Brain microvascular endothelial cell (primary cell): ENCODE measurements at regions not wholly inside any gene's neighbourhood (a gene's known extent, or its start where the extent isn't known, plus 50 kb on each side); places are given as distances from the start of the nearest gene placed in this dataset.

Experiments used
- DNase-seq: peaks from one replicate; pipeline ENCODE4 v3.0.0-alpha.2; 2020
- H3K27ac ChIP-seq: fragments of 250-450 bp; sonication (Bioruptor Pico); 2 replicates; pipeline ENCODE4 v1.5.1; 2020; ENCODE audit warnings: mild to moderate bottlenecking, moderate library complexity
- H3K27me3 ChIP-seq: fragments of 250-450 bp; sonication (Bioruptor Pico); replicated peaks from 2 replicates; pipeline ENCODE4 v1.5.1; 2020; ENCODE audit warnings: mild to moderate bottlenecking
- H3K36me3 ChIP-seq: fragments of 250-450 bp; sonication (Bioruptor Pico); replicated peaks from 2 replicates; pipeline ENCODE4 v1.5.1; 2020; ENCODE audit warnings: mild to moderate bottlenecking
- H3K4me3 ChIP-seq: 2 replicates; pipeline ENCODE4 v1.5.1; 2011; ENCODE audit warnings: low read depth, mild to moderate bottlenecking, control low read depth, low read length, moderate library complexity
- CTCF ChIP-seq: IDR thresholded peaks from 2 replicates; pipeline ENCODE4 v1.5.1; 2011; ENCODE audit warnings: low read depth, mild to moderate bottlenecking, moderate library complexity, low read length, control low read depth, inconsistent platforms; ENCODE audit errors: missing control alignments
- in situ Hi-C: cut with HindIII; loops from 2 replicates; pipeline ENCODE4 v1.10.0; 2017; ENCODE audit warnings: low sequenced_read_pairs, low pct_ligation_motif_present

- Histone ChIP-seq H3K4me3 (no peak overlapping the region), H3K27ac (no peak overlapping the region)
These were observed 113.9 kb upstream of the NAA20 start for GRCh38 chr20:19903168-19903811.

DNA sequence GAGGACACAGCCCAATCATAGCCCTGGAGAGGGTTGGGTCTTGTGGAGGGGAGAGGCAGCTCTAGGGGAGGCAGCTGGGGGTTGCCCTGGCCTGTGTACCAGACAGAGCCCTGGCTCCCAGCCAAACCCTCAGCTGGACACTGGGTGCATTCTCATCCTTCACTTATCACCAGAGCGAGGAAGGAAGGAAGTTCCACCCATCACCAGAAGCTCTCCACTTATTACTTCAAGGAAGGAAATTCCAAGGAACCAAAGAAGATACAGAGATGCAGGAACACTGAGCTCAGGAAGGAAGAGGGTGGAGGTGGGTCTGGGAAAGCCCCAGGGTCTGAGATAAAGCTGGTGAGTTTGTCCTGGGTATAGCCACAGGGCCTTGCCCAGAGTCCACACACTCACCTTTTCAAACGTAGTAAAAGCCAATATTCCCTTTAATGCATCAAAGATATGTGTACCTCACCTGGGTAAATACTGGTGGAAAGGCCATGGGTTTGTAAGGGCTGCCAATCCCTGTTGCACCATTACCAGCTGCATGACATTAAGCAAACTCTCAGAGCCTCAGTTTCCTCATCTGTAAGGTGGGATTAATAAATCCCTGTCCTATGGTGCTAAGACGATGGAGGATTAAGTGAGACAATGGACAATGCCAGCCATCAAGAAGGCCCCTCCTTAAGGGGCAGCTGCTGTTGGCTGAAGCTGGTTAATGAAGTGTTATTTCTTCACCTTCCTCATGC, 109.7 kb upstream of the NAA20 start:
- H3K4me3 ChIP-seq: no peak overlapping the region
- no peak for DNase-seq
- no peak for TF ChIP-seq CTCF
- H3K27me3 ChIP-seq: no peaks in the 10 kb centered on the region
- no peaks in the 10 kb centered on the region for H3K36me3 ChIP-seq
- no peak overlapping the region for H3K27ac ChIP-seq
- in situ Hi-C loops: no loop called here

More at GRCh38 chr20:19903168-19903811, 113.9 kb upstream of the NAA20 start:
- TF ChIP-seq CTCF: peak; percentile 46
- Histone ChIP-seq H3K36me3 (peaks cover 3% of the 10 kb centered on the region), H3K27me3 (no peaks in the 10 kb centered on the region)
- DNase-seq: peak; percentile 43
- in situ Hi-C loops: no loop called here

GRCh38 chr20:19908576-19908975, 108.6 kb upstream of the NAA20 start:
- Histone ChIP-seq H3K27ac (no peak overlapping the region), H3K36me3 (no peaks in the 10 kb centered on the region), H3K4me3 (no peak overlapping the region), H3K27me3 (no peaks in the 10 kb centered on the region)
- no peak for TF ChIP-seq CTCF
- in situ Hi-C loops: no loop called here
- DNase-seq: no peak

DNA sequence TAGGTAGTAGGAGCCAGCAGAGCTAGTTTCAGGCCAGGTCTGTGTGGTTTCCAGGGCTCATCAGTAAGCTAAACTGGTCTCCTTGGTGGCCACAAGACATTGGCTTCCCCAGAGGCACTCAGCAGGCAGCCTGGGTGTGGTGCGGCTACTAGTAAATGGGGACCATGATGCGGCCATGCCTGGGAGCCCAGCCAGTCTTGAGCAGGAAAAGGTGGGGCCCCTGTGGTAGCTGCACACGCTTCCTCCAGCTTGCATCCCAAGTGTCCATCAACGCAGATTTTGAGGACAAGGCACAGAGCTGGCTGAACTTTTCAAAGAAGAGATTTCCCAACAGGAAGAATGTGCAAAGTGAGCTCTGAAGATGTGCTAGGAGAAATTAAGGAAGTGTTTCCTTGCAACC, 107.4 kb upstream of the NAA20 start:
- TF ChIP-seq CTCF: no peak
- in situ Hi-C loops: no loop called here
- Histone ChIP-seq H3K27me3 (no peaks in the 10 kb centered on the region), H3K36me3 (no peaks in the 10 kb centered on the region), H3K4me3 (no peak overlapping the region), H3K27ac (no peak overlapping the region)
- DNase-seq: no peak

GRCh38 chr20:19911810-19912382, 105.3 kb upstream of the NAA20 start:
- no peak overlapping the region for H3K4me3 ChIP-seq
- no peak for TF ChIP-seq CTCF
- H3K36me3 ChIP-seq: no peaks in the 10 kb centered on the region
- H3K27ac ChIP-seq: no peak overlapping the region
- DNase-seq: no peak
- no peaks in the 10 kb centered on the region for H3K27me3 ChIP-seq
- in situ Hi-C loops: no loop called here
